HG02981 (cell line): ENCODE measurements at regions not wholly inside any gene's neighbourhood (a gene's known extent, or its start where the extent isn't known, plus 50 kb on each side); places are given as distances from the start of the nearest gene placed in this dataset.

Experiments
- ATAC-seq: cut with Tn5 transposase; IDR thresholded peaks from one replicate; pipeline ENCODE4 v1.9.1; 2021; ENCODE audit warnings: mild to moderate bottlenecking, moderate library complexity; ENCODE audit not compliant: unreplicated experiment

DNA sequence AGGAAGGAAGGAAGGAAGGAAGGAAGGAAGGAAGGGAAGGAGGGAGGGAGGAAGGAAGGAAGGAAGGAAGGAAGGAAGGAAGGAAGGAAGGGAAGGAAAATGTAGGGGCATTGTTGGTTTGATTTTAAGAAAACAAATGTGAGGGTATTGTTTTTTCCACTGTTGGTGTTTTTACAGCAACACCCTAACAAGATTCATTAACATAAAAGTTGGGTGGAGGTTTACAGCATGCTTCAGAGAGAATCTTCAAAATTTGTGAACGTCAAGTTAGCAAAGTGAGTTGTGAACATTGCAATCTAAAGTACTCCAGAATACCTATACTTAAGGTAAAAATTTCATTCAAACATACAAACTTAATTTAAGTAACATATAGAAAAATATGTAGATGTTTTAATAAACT is 200.2 kb upstream of the ID4 start:
- ATAC-seq, result no peak

DNA sequence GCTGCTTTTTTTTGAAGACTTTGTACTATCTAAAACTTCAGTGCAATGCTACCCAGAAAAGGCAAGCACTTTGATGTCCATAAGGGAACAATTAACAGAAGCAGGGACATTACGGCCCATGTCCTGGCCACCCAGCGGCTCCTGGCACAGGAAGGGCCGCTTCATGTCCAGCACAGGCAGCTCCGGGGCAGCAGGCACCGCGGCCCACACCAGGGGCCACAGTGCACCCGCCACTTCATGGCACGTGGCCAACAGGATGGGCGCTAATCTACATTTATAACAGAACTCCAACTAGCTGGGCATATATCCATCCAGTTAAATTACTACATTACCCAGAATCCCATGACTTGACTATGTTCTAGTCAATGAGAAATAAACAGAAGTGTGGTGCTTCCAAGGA is 198.2 kb upstream of the ID4 start:
- ATAC-seq, result no peak

DNA sequence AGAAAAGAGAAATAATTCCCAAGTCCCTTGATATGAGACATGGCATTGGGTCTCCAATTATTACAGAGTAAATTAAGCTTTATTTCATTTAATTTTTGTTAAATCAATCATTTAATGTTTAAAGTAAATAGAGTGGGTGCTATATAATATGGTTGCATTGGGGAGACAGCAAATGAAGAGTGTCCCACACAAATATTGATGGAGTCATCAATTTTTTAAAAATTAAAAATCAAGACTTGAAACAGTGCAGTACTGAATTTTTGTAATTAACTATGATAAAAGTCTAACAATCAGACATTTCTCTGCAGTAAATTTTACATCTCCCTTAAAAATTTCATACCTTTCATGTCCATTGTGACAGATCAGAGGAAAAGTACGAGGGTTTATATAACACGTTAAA is 193.9 kb upstream of the ID4 start:
- no peak for ATAC-seq

DNA sequence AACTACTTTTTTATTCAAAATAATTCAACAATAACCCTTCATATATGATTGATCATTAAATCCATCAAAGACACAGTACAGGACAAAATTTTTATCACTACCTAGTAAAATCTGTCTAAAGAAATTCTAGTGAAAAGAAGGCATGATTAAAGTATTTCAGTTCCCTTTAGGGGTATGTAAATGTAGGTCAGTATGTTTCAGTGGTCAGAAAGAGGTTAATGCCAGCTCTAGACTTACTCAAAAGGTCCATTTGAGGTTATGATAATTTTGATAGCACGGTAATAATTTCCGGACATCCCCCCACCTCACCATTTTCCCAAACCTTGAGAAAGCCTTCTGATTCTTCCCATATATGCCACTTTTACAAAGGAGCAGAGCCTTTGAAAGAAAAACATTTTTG is 193.5 kb upstream of the ID4 start:
- no peak for ATAC-seq

DNA sequence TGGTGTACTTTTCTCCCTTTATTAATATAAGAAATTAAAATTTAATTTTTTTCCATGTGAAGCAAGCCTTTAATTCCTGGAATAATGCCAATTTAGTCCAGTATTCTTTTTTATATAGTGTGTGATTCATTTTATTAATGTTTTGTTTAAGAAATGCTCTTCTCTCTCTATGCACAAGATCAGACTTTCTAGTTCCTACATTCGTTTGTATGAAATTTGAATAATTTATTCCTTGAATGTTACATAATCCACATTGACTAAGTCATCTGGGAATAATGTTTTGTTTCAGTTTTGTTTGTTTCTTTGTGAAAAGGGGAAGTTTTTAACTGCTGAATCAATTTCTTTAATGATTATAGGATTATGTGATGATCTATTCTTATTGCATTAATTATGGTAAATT is 181.4 kb upstream of the ID4 start:
- ATAC-seq, result no peak

DNA sequence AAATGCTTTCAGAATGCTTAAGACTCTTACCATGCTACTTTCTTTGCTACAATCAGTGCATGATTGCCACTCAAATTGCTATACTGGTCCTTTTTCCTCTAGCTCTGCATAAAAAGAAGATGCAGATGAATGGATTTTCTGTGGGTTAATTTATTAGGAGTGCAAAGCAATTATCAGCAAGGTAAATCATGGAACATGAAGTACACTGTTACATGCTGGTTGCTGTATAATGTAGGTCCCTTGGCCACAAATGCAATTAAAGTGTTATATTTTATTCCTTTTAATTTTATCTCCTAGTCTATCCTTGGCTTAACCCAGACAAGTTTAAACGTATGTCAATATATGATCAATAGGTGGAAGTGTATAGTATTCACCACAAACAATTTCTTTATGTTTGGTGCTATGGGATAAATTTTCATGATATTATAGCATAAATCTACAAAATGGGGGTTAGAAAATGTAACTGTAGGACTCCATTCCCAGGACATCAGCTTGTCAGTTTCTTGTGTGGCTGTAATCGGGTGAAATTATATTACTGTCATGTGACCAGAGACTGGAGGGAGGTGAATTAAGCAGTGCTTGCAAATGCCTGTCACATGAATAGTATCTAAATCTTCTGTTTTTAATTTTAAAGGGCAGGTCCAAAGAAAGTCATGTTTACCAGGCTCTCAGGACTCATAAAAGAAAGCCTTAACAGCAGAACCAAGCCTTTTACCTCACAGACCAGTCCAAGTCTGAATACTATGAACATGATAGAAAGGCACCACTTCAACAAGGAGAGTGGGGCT is 176.9 kb upstream of the ID4 start:
- ATAC-seq, result no peak

DNA sequence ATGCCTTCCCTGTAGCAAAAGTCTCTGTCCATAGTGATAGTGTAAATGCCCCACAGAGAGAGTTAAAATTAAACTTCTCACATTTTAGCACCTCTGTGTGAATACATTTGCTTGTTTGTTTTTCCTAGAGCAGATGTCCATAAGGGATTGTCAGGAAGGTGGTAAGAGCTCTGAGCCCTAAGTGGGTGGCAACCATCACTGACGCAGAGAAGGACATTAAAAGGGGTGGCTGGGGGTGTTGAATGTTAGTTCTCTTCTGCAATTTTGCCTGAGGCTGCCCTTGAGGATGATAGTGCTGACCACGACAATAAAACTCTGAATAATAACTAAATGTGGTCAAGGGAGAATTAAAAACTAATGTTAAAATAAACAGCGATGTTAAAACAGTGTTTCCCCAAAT is 174.3 kb upstream of the ID4 start:
- no peak for ATAC-seq

DNA sequence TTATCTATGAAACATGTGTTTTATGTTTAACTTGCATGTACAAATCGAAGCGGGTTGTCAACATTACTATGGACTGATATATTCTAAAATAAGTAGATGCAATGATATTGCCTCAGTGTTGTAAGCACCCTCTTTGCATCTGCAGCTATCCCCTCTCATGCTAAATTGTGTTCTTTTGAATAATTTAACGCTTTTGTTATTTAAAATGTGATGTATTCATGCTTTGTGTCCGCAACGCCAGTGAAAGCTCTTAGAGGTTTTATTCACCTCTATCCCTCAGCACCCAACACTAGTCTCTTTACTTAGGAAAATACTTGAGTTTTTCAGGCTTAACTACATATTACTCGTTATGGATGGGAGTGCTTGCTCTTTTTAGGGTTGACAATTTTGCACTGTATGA is 173.7 kb upstream of the ID4 start:
- no peak for ATAC-seq

DNA sequence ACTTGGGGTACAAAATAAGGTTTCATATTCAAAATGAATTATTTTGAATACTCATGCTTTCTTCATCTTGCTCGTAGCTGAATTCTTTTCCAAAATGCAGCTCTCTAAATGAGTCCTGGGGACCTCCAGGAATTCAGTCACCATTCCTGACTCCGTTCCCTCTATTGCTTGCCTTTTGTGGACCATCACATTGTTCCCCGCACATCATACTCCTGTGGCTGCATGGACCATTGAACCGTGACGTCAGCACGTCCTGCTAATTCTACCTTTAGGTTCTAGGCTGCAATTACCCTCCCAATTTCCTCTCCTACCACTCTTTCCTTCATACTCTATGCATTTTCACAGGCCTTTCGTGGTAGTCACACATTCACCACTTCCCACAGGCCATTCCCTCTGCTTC is 173.1 kb upstream of the ID4 start:
- no peak for ATAC-seq

DNA sequence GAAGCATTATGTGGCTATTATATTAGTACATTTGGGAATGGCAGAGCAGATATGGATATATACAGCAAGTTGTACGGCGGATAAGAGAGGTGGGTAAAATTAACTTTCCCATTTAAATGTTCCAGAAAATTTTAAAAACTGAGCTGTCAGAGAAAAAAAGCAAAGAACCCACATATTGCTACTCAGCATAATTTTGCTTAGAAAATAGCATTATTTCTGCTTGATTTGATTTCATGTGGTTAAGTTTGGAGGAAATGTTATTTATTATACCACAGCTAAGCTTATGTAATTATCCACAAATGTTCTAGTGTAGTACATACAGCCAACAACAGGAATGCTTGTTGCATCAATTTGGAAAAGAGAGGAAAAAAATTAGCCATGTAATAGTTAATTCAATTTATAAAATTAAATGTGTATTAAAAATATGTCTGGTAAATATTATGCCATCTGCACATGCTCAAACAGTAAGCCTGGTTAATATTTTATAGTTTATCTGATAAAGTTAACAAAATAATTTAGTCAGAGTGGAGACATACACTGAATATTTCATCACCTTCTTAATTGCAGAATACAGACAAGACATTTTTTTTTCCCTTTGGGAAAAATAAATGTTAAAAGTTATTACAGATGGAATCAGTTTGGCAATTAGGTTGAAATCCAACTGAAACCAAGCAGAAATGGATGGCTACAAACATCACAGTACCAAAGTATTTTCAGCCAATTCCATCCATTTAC is 172.1 kb upstream of the ID4 start:
- ATAC-seq, result no peak

DNA sequence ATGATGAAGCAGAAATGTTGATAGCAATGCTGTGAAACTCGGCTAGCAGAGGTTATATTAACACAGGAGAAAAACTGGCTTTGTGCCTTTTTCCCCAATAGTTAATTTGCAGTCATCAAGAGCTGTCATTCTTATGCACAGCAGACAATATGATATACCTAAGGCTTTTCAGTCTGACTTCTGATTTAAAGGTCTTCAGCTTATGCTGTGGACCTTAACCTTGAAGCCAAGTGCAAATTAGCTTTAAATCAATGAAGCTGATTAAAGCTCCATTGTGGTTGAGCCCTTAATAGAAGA is 171.6 kb upstream of the ID4 start:
- ATAC-seq, result no peak

DNA sequence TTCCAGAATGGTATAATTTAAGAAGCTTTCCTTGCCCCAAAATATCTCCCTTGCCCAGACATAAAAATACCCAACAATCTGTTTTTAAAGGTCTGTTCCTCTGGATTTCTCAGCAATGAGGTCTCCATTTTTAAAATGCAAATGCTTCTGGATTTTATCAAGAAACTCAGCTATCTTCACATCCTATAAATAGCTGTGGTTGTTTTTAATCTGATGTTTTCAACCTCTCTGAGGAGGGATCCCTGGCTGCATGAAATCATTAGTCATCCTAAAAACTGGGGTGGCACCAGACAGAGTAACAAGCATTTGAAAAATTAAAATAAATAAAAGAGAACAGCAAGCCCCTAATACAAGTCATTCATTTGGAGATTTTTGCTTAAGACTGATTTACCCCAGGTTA is 168.5 kb upstream of the ID4 start:
- no peak for ATAC-seq

DNA sequence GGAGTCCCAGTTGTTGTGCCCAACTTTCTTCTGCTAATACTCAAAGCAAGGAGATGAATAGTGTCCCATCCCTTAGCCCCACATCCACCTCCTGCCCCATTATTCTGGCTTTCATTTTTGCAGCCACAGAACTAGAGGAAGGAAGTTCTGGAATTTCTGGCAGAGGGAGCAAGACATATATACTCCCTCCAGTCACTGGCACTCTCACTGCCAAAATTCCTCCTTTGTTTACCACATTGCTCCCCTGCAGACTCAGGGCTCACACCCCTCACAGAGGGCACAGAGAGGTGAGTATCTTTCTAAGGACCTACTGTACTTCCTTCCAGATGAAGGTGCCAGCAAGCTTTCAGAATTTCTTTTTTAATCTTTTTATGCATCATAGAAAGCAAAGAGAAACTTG is 168.0 kb upstream of the ID4 start:
- ATAC-seq, result no peak

DNA sequence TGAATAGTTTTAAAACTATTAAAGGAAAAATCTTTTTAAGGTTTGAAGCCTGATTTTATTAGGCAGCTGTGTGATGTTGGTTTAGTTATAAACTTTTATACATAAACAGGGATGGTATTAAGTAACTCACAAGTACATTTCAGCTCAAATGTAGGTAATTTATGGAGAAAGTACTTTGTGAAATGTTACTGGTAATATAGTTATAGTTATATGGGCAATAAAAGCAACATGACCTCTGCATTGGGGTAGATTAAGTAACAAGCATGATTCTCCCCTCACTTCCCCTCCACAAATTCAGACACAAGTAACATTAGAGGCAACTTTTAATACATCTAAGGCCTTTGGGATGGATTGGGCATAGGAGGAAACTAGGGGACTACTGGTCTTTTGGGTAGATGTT is 154.3 kb upstream of the ID4 start:
- no peak for ATAC-seq

DNA sequence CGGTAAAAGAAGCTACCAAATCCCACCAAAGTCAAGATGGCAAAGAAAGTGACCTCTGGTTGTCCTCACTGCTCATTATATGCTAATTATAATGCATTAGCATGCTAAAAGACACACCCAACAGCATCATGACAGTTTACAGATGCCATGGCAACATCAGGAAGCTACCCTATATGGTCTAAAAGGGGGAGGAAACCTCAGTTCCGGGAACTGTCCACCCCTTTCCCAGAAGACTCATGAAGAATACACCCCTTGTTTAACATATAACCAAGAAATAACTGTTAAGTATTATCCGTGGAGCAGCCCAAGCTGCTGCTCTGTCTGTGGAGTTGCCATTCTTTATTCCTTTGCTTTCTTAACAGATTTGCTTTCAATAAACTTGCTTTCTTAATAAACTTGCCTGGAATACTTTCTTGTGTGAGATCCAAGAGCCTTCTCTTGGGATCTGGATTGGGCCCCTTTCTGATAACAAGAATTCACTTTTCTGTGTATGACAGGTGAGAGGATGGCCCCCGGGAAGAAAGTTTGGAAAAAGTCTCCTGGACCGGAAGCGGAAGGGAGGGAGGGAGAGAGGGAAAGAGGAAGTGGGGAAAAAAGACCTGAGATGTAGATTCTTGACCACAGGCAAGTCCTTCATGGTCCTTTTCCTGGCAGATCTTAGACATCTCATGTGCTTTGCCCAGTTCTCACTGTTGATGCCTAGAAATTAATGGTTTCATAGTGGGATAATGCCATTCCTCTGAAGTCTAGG is 146.7 kb upstream of the ID4 start:
- no peak for ATAC-seq

DNA sequence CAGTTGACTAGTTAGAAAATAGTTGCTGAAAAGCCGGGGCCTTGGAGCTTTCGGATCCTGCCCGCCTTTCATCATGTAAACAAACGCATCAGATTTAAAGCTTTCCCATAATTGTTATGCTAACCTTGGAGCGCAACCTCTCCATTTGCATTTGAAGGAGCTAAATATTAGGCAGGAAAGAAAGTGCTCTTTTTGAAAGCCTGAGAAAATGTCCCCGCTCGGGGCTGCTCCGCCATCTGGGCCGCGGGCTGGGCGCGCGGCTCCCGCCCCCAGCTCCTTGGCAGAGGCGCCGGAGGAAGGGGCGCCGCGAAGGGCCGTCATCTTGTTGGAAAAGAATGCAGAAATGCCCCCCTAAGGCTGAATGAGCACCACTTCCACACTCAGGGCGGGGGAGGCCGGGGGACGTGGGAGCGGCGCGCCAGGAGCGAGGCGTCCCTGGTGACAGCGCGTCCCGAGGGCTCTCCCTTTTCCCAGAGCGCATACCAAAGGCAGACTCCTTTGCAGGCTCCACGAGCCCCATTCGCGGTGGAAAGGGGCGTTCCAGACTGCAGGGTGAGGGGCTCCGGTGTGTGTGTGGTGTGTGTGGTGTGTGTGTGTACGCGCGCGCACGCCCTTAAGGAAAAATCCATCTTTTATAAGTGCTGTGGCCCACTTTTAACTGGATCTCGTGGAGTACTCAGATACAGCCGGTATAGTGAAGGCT is 145.6 kb upstream of the ID4 start:
- ATAC-seq, result no peak

DNA sequence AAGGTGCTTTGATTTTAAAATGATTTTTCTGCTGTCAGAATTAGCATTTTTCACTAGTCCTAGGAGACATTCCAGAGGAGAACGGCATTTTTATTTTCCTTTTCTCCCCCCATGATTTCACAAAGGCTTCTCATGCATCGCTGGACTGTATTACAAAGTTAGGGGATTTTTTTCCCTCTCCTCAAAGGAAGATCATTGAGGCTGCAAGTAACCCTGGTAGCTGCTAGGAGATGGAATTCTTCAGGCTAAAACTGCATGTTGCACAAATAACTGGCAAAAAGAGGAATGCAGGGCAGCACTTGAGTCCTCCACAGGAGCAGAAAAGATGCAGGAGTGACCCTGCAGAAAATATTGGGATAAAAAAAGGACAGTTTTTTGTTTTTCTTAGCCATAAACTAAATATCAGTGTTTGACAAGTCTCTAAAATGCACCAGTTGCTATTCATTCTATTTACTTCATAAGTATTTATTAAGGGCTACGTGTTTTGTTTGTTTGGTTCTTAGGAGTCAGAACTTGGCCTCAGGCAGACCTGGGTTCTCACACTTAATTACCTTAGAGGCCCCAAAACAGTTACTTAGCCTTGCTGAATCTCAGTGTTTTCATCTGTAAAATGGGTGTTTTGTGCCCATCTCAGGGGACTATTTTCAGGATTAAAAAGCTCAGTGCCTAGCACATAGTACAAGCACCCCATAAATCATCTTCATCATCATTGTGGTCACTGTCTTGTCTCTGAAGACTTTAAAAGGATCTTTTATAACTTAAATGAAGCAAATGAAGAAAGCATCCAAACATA is 144.5 kb upstream of the ID4 start:
- no peak for ATAC-seq

DNA sequence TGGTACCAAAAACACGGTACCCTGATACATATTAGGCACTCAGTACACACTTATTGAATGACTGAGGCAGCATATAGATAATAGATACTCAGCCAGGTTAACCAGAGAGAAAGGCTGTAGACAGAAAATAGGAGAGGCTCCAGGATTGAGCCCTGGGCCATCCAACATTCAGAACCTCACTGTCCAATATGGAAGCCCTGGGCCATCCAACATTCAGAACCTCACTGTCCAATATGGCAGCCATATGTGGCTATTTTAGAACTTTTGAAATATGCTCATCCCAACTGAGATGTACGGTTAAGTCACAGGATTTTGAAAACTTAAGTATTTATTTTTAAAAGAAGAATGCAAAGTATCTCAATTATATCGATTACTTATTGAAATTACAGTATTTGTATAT is 142.5 kb upstream of the ID4 start:
- ATAC-seq, result no peak

DNA sequence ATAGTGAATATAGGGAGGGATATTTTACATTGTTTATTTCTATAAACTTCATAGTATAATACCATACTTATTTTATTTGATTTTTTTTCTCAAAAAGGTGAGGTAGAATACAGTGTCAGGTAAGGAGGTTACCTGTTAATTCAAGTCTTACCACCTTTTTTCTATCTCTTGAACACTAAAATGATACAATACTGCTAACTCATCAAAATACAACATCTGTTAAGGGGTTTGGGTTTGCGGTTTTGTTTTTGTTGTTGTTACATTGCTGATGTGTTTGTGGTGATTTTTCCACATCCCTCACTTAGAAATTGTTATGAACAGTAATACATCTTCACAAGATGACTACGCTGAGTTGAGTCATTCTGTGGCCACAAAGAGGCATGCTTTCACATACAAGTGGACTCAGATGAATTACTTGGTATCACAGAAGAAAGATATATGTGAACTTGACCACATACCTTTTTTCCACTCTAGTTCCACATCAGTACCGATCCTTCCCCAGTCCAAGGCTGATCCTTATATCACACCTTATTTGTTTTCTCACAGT is 139.4 kb upstream of the ID4 start:
- no peak for ATAC-seq

DNA sequence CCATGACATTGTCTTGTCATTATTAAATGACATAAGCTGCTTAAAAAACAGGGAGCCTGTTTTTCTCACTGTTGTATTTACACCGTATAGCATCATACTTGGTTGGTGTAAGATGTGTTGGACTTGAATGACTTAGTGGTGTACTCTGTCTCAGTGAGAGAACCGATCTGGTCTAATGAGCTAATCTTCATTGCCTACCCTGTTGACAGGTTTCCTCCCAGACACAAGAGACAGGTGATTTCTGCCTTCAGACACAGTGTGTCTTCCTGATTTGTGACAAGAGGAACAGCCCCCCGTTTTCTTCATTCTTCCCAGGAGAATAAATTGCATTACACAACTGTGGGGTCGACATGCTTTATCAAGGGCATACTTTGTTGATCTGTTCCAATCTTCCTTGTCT is 137.2 kb upstream of the ID4 start:
- ATAC-seq, result no peak

DNA sequence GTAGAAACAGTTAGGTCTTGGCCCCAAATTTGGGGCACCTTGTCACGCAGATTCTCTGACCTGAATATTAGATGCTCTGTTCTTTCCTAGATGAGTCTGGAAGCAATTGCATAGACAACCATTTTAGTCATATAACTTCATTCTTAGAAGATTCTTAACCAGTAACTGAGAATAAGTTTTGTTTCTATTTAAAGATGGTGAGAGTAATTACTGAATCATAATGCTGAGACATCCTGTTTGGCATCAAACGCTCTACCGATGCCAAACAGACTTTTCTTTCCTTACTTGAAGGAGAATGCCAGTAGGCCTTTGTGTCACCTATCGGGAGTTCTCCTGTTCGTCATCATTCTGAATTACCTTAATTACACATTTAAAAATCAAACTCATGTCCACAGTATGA is 131.6 kb upstream of the ID4 start:
- no peak for ATAC-seq
